IMR-90 (cell line): ENCODE measurements at regions not wholly inside any gene's neighbourhood (a gene's known extent, or its start where the extent isn't known, plus 50 kb on each side); places are given as distances from the start of the nearest gene placed in this dataset.
"Not testable (repeated sequence)": the region's sequence is repeated elsewhere in the genome, so short reads cannot be mapped to it uniquely, and the experiment has no call there.

Experiments
- ATAC-seq: fragments of 200-7000 bp; cut with Tn5 transposase; 2 replicates; pipeline ENCODE4 v1.9.1; 2020; ENCODE audit warnings: low read depth, mild to moderate bottlenecking, moderate library complexity
- BruUV-seq: library from RNA; stranded (reverse); fragments of 400-500 nt; replicated peaks from 2 replicates; lab custom pipeline; 2021; lab: Mats Ljungman, UMichigan
- CTCF ChIA-PET: fragments of 300-600 bp; formaldehyde crosslinking; extraction: SDS; loops from one replicate; lab custom pipeline; 2021; ENCODE audit warnings: antibody characterized with exemption; lab: Yijun Ruan, JAX
- POLR2A ChIA-PET: fragments of 300-600 bp; sonication (Branson Sonifier 250); formaldehyde crosslinking; loops from one replicate; lab custom pipeline; 2022; ENCODE audit warnings: antibody characterized with exemption; ENCODE audit not compliant: unreplicated experiment; lab: Charles Lee
- DNase-seq: peaks from one replicate; pipeline ENCODE4 v3.0.0; 2013
- H2AFZ ChIP-seq: replicated peaks from 2 replicates; pipeline ENCODE3; 2013; ENCODE audit warnings: low read length, mild to moderate bottlenecking; ENCODE audit not compliant: poor library complexity
- H2AK5ac ChIP-seq: 2 replicates; pipeline ENCODE4 v1.6.1; 2013; ENCODE audit warnings: low read depth, low read length, inconsistent platforms
- H2AK9ac ChIP-seq: replicated peaks from 2 replicates; pipeline ENCODE3; 2013; ENCODE audit warnings: mild to moderate bottlenecking, low read depth, low read length, moderate library complexity; ENCODE audit not compliant: poor library complexity
- H2BK120ac ChIP-seq: 2 replicates; pipeline ENCODE4 v1.6.1; 2013; ENCODE audit warnings: low read depth, low read length, inconsistent platforms
- H2BK15ac ChIP-seq: 3 replicates; pipeline ENCODE4 v1.6.1; 2013; ENCODE audit warnings: low read depth, low read length, inconsistent platforms
- H2BK20ac ChIP-seq: 2 replicates; pipeline ENCODE4 v1.6.1; 2013; ENCODE audit warnings: low read depth, mild to moderate bottlenecking, inconsistent platforms, low read length, moderate library complexity
- H2BK5ac ChIP-seq: 2 replicates; pipeline ENCODE4 v1.6.1; 2013; ENCODE audit warnings: mild to moderate bottlenecking, low read depth, low read length, inconsistent platforms; ENCODE audit not compliant: poor library complexity, severe bottlenecking
- H3K14ac ChIP-seq: replicated peaks from 2 replicates; pipeline ENCODE4 v1.6.1; 2013; ENCODE audit warnings: low read depth, low read length, inconsistent platforms
- H3K18ac ChIP-seq: 2 replicates; pipeline ENCODE4 v1.6.1; 2013; ENCODE audit warnings: low read depth, low read length, control low read depth
- H3K23ac ChIP-seq: 2 replicates; pipeline ENCODE4 v1.6.1; 2013; ENCODE audit warnings: low read depth, low read length, inconsistent platforms
- H3K27ac ChIP-seq: 2 replicates; pipeline ENCODE4 v1.5.1; 2013; ENCODE audit warnings: mild to moderate bottlenecking, control low read depth, low read length; ENCODE audit not compliant: insufficient read depth
- H3K27me3 ChIP-seq: 2 replicates; pipeline ENCODE4 v1.6.1; 2013; ENCODE audit warnings: low read length; ENCODE audit not compliant: control insufficient read depth, insufficient read depth
- H3K36me3 ChIP-seq: 2 replicates; pipeline ENCODE4 v1.6.1; 2013; ENCODE audit warnings: low read length, mixed read lengths; ENCODE audit not compliant: control insufficient read depth, insufficient read depth
- H3K4ac ChIP-seq: 2 replicates; pipeline ENCODE4 v1.6.1; 2013; ENCODE audit warnings: low read depth, low read length, inconsistent platforms
- H3K4me1 ChIP-seq: 2 replicates; pipeline ENCODE4 v1.6.1; 2013; ENCODE audit warnings: low read length, mixed read lengths; ENCODE audit not compliant: control insufficient read depth, insufficient read depth
- H3K4me2 ChIP-seq: 2 replicates; pipeline ENCODE4 v1.6.1; 2013; ENCODE audit warnings: low read depth, mild to moderate bottlenecking, control low read depth, low read length, moderate library complexity
- H3K4me3 ChIP-seq: 2 replicates; pipeline ENCODE4 v1.5.1; 2013; ENCODE audit warnings: low read depth, mild to moderate bottlenecking, control low read depth, low read length, moderate library complexity; ENCODE audit not compliant: insufficient read depth
- H3K56ac ChIP-seq: 2 replicates; pipeline ENCODE4 v1.6.1; 2013; ENCODE audit warnings: low read length, inconsistent platforms; ENCODE audit not compliant: insufficient read depth; ENCODE audit errors: extremely low read depth
- H3K79me1 ChIP-seq, 2 experiments: 2 replicates each; pipeline ENCODE4 v1.6.1; 2013; ENCODE audit warnings: low read length in 2 of 2, inconsistent platforms in 1 of 2, low read depth in 1 of 2
- H3K9ac ChIP-seq: 2 replicates; pipeline ENCODE4 v1.6.1; 2013; ENCODE audit warnings: low read depth, low read length, control low read depth
- H3K9me1 ChIP-seq: 2 replicates; pipeline ENCODE4 v1.6.1; 2013; ENCODE audit warnings: low read length, inconsistent platforms; ENCODE audit not compliant: insufficient read depth
- H3K9me3 ChIP-seq: 2 replicates; pipeline ENCODE4 v1.6.1; 2013; ENCODE audit warnings: low read length; ENCODE audit not compliant: control insufficient read depth, insufficient read depth
- H4K20me1 ChIP-seq: 2 replicates; pipeline ENCODE4 v1.6.1; 2013; ENCODE audit warnings: low read length, inconsistent platforms; ENCODE audit not compliant: insufficient read depth
- H4K5ac ChIP-seq: 2 replicates; pipeline ENCODE4 v1.6.1; 2013; ENCODE audit warnings: mild to moderate bottlenecking, low read depth, low read length, control low read depth
- H4K8ac ChIP-seq, 2 experiments: 2 replicates each; pipeline ENCODE4 v1.6.1; 2013; ENCODE audit warnings: low read depth in 2 of 2, low read length in 2 of 2, control low read depth in 1 of 2, inconsistent platforms in 1 of 2
- H4K91ac ChIP-seq: 2 replicates; pipeline ENCODE4 v1.6.1; 2013; ENCODE audit warnings: low read depth, low read length, inconsistent platforms; ENCODE audit not compliant: insufficient read depth
- WGBS, 2 experiments: methylation state at CpG; one replicate each; pipeline versions ENCODE4 v1.1.5 to v1.1.7; 2013; ENCODE audit warnings: missing lambda C conversion rate in 2 of 2; ENCODE audit not compliant: insufficient read length in 1 of 2; ENCODE audit errors: extremely low coverage in 2 of 2; 5-methylcytosine and 5-hydroxymethylcytosine counted together
- dilution Hi-C: fragments of 300-500 bp; cut with HindIII; formaldehyde crosslinking; loops from one replicate; pipeline ENCODE4 v1.14.3; 2018; ENCODE audit warnings: low sequenced_read_pairs; ENCODE audit not compliant: unreplicated experiment
- in situ Hi-C: fragments of 300-500 bp; cut with MboI; formaldehyde crosslinking; loops from 3 replicates; pipeline ENCODE4 v1.14.3; 2019; ENCODE audit warnings: low sequenced_read_pairs, inconsistent platforms, mixed read lengths
- intact Hi-C: fragments of 100-400 bp; cut with micrococcal nuclease; formaldehyde crosslinking; loops from 2 replicates; pipeline ENCODE4 v1.10.0; 2022

DNA sequence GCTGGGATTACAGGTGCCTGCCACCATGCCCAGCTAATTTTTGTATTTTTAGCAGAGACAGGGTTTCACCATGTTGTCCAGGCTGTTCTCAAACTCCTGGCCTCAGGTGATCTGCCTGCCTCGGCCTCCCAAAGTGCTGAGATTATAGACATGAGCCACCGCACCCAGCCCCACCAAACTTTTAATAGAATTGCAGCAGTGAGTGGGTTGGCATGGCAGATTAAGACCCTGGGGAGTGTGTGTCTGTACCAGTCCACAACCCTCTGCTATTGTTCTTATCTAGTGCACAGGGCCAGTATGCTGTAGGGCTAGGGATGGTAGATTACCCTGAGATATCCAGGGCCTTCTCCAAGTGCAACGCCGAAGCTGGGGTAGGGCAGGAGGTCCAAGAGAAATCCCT lies 211.0 kb downstream of the BCL11A start:
- H3K4me1 ChIP-seq, DNase-seq, H3K9me3 ChIP-seq, H3K4me2 ChIP-seq, H4K91ac ChIP-seq, H4K20me1 ChIP-seq, H3K4ac ChIP-seq, H3K9ac ChIP-seq, H2BK120ac ChIP-seq, H2BK15ac ChIP-seq, H3K27me3 ChIP-seq, in situ Hi-C loops, H2AK5ac ChIP-seq, BruUV-seq, H2AFZ ChIP-seq, H2BK5ac ChIP-seq, H3K14ac ChIP-seq, H2BK20ac ChIP-seq, H3K9me1 ChIP-seq, H3K23ac ChIP-seq, intact Hi-C loops, POLR2A ChIA-PET, H3K4me3 ChIP-seq, H3K56ac ChIP-seq, H4K5ac ChIP-seq, H2AK9ac ChIP-seq, dilution Hi-C loops, H4K8ac ChIP-seq, ATAC-seq, H3K27ac ChIP-seq, H3K79me1 ChIP-seq, H3K18ac ChIP-seq, H3K36me3 ChIP-seq: not testable (repeated sequence)
- CTCF ChIA-PET, result interaction anchor here (0.8 kb wide), 1 partner anchor 30 kb away, joined by 5 read pairs; no protein-coding TSS in a partner anchor
- WGBS, 2 experiments, result no CpG with 5 or more reads among the region's 4 CpGs
